Osteocyte (in vitro differentiated cells): ENCODE measurements at regions not wholly inside any gene's neighbourhood (a gene's known extent, or its start where the extent isn't known, plus 50 kb on each side); places are given as distances from the start of the nearest gene placed in this dataset.

Experiments
- DNase-seq: peaks from one replicate; pipeline ENCODE4 v3.0.0; 2021; ENCODE audit warnings: mixed read lengths; ENCODE audit not compliant: unreplicated experiment; ENCODE audit errors: extremely low spot score
- H3K27ac Mint-ChIP-seq: one replicate; pipeline ENCODE4 v1.8.0; 2021; ENCODE audit warnings: mild to moderate bottlenecking, mixed read lengths; ENCODE audit not compliant: unreplicated experiment
- H3K27me3 Mint-ChIP-seq: one replicate; pipeline ENCODE4 v1.8.0; 2021; ENCODE audit warnings: mixed read lengths; ENCODE audit not compliant: unreplicated experiment
- H3K36me3 Mint-ChIP-seq: one replicate; pipeline ENCODE4 v1.8.0; 2021; ENCODE audit warnings: mixed read lengths; ENCODE audit not compliant: unreplicated experiment
- H3K4me1 Mint-ChIP-seq: one replicate; pipeline ENCODE4 v1.8.0; 2021; ENCODE audit warnings: mixed read lengths; ENCODE audit not compliant: unreplicated experiment
- H3K4me3 Mint-ChIP-seq: one replicate; pipeline ENCODE4 v1.8.0; 2021; ENCODE audit warnings: mild to moderate bottlenecking, moderate library complexity, mixed read lengths; ENCODE audit not compliant: unreplicated experiment
- H3K9me3 Mint-ChIP-seq: one replicate; pipeline ENCODE4 v1.8.0; 2021; ENCODE audit warnings: mixed read lengths; ENCODE audit not compliant: unreplicated experiment
- CTCF ChIP-seq: fragments of 200-600 bp; sonication (generic); IDR thresholded peaks from 2 replicates; pipeline ENCODE4 v1.5.0; 2021; ENCODE audit warnings: antibody characterized with exemption, mild to moderate bottlenecking, moderate library complexity

DNA sequence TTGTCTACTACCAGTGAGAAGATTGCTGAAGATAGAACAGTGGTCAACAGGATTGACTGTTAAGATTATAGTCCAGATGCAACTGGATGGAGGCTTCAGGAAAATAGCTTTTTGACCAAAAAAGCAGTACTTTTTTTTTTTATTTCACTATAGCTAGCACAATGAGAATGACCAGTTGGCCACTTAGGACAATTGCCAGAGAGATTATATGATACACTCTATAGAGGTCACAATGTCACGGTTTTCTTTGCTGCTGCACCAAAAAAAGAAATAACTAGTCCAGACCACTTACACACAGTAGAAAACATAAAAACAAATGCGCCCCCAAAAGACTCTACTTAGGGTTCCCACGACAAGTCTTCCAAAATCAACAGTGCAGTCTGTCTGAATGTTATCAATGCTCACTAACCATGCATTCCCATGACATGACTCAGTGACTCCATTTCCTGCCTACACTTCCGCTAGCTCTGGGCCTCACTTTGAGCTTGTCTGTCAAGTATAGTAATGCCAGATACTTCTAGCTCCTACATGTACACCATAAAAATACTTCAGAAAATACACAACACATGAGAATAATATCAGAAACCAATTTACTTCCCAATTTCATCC is 209.1 kb upstream of the STARD13 start:
- Mint-ChIP-seq H3K9me3 (no peaks in the 10 kb centered on the region), H3K27me3 (no peaks in the 10 kb centered on the region), H3K27ac (peak overlapping the region; percentile 83), H3K36me3 (no peaks in the 10 kb centered on the region), H3K4me1 (peaks cover 58% of the 10 kb centered on the region), H3K4me3 (no peak overlapping the region)
- no peak for TF ChIP-seq CTCF
- DNase-seq = no peak

GRCh38 chr13:33496336-33496735 is 210.8 kb upstream of the STARD13 start:
- peaks cover 49% of the 10 kb centered on the region for H3K4me1 Mint-ChIP-seq
- H3K27ac Mint-ChIP-seq = peak overlapping the region; percentile 89
- no peaks in the 10 kb centered on the region for H3K9me3 Mint-ChIP-seq
- no peaks in the 10 kb centered on the region for H3K27me3 Mint-ChIP-seq
- no peak overlapping the region for H3K4me3 Mint-ChIP-seq
- no peaks in the 10 kb centered on the region for H3K36me3 Mint-ChIP-seq
- no peak for DNase-seq
- no peak for TF ChIP-seq CTCF

GRCh38 chr13:33497146-33497845 is 211.7 kb upstream of the STARD13 start:
- Mint-ChIP-seq H3K9me3 (peaks cover 6% of the 10 kb centered on the region), H3K4me3 (no peak overlapping the region), H3K27ac (peak overlapping the region; percentile 89), H3K36me3 (no peaks in the 10 kb centered on the region), H3K4me1 (peaks cover 41% of the 10 kb centered on the region), H3K27me3 (no peaks in the 10 kb centered on the region)
- no peak for DNase-seq
- no peak for TF ChIP-seq CTCF

GRCh38 chr13:33508060-33508459 is 222.5 kb upstream of the STARD13 start:
- Mint-ChIP-seq H3K36me3 (no peaks in the 10 kb centered on the region), H3K27me3 (no peaks in the 10 kb centered on the region), H3K4me1 (peaks cover 6% of the 10 kb centered on the region), H3K9me3 (no peaks in the 10 kb centered on the region), H3K4me3 (no peak overlapping the region), H3K27ac (no peak overlapping the region)
- no peak for DNase-seq
- TF ChIP-seq CTCF = no peak

GRCh38 chr13:33509642-33510229 is 224.2 kb upstream of the STARD13 start:
- no peaks in the 10 kb centered on the region for H3K36me3 Mint-ChIP-seq
- no peak for DNase-seq
- no peak for TF ChIP-seq CTCF
- H3K27ac Mint-ChIP-seq = no peak overlapping the region
- no peak overlapping the region for H3K4me3 Mint-ChIP-seq
- H3K27me3 Mint-ChIP-seq = no peaks in the 10 kb centered on the region
- peaks cover 6% of the 10 kb centered on the region for H3K4me1 Mint-ChIP-seq
- no peaks in the 10 kb centered on the region for H3K9me3 Mint-ChIP-seq
